ENCODE measurements at regions not wholly inside any gene's neighbourhood (a gene's known extent, or its start where the extent isn't known, plus 50 kb on each side); places are given as distances from the start of the nearest gene placed in this dataset.

GRCh38 chr7:54349229-54349628 is 192.9 kb upstream of the VSTM2A start:
- H3K4me3 Mint-ChIP-seq = no peak overlapping the region
- no peak for DNase-seq
- no peak overlapping the region for H3K27ac Mint-ChIP-seq
- H3K9me3 Mint-ChIP-seq = peaks cover 21 to 55% (median 40%) of the 10 kb centered on the region in 6 donors
- H3K36me3 Mint-ChIP-seq = peaks cover 0 to 5% (median 0%) of the 10 kb centered on the region in 3 donors
- H3K27me3 Mint-ChIP-seq (ENCODE audit: low read depth in 3 of 3) = peaks cover 0 to 2% (median 1%) of the 10 kb centered on the region in 3 donors
- no peaks in the 10 kb centered on the region for H3K4me1 Mint-ChIP-seq

- H3K36me3 Mint-ChIP-seq = peaks cover 0 to 5% (median 0%) of the 10 kb centered on the region in 3 donors
- H3K4me3 Mint-ChIP-seq = no peak overlapping the region
- peaks cover 18 to 41% (median 31%) of the 10 kb centered on the region in 6 donors for H3K9me3 Mint-ChIP-seq
Observed at GRCh38 chr7:54354436-54354835, 187.7 kb upstream of the VSTM2A start.

GRCh38 chr7:54355842-54356241 is 186.3 kb upstream of the VSTM2A start:
- Mint-ChIP-seq H3K4me1 (no peaks in the 10 kb centered on the region), H3K36me3 (peaks cover 0 to 5% (median 0%) of the 10 kb centered on the region in 3 donors), H3K4me3 (no peak overlapping the region), H3K9me3 (peaks cover 21 to 52% (median 35%) of the 10 kb centered on the region in 6 donors), H3K27ac (no peak overlapping the region), H3K27me3 (ENCODE audit: low read depth in 3 of 3) (peaks cover 0 to 2% (median 0%) of the 10 kb centered on the region in 3 donors)
- no peak for DNase-seq

More at GRCh38 chr7:54354436-54354835, 187.7 kb upstream of the VSTM2A start:
- Mint-ChIP-seq H3K27ac (no peak overlapping the region), H3K27me3 (ENCODE audit: low read depth in 3 of 3) (peaks cover 0 to 2% (median 0%) of the 10 kb centered on the region in 3 donors), H3K4me1 (no peaks in the 10 kb centered on the region)
- no peak for DNase-seq

GRCh38 chr7:54360075-54360840 is 181.9 kb upstream of the VSTM2A start:
- H3K4me3 Mint-ChIP-seq = no peak overlapping the region
- no peak overlapping the region for H3K27ac Mint-ChIP-seq
- no peaks in the 10 kb centered on the region for H3K36me3 Mint-ChIP-seq
- H3K9me3 Mint-ChIP-seq = peaks cover 22 to 54% (median 34%) of the 10 kb centered on the region in 6 donors
- H3K4me1 Mint-ChIP-seq = no peaks in the 10 kb centered on the region
- H3K27me3 Mint-ChIP-seq (ENCODE audit: low read depth in 3 of 3) = no peaks in the 10 kb centered on the region
- DNase-seq = no peak

GRCh38 chr7:54390565-54390964 is 151.6 kb upstream of the VSTM2A start:
- Mint-ChIP-seq H3K4me1 (no peaks in the 10 kb centered on the region), H3K4me3 (no peak overlapping the region), H3K9me3 (peaks cover 9 to 39% (median 27%) of the 10 kb centered on the region in 6 donors), H3K36me3 (no peaks in the 10 kb centered on the region), H3K27me3 (ENCODE audit: low read depth in 3 of 3) (no peaks in the 10 kb centered on the region), H3K27ac (no peak overlapping the region)
- DNase-seq = no peak

GRCh38 chr7:54392935-54393334 is 149.2 kb upstream of the VSTM2A start:
- H3K27ac Mint-ChIP-seq = no peak overlapping the region
- H3K4me1 Mint-ChIP-seq = no peaks in the 10 kb centered on the region
- no peaks in the 10 kb centered on the region for H3K27me3 Mint-ChIP-seq (ENCODE audit: low read depth in 3 of 3)
- no peak overlapping the region for H3K4me3 Mint-ChIP-seq
- no peaks in the 10 kb centered on the region for H3K36me3 Mint-ChIP-seq
- peaks cover 3 to 27% (median 16%) of the 10 kb centered on the region in 6 donors for H3K9me3 Mint-ChIP-seq
- DNase-seq = no peak

GRCh38 chr7:54394834-54395233 is 147.3 kb upstream of the VSTM2A start:
- Mint-ChIP-seq H3K36me3 (no peaks in the 10 kb centered on the region), H3K4me1 (no peaks in the 10 kb centered on the region), H3K27ac (no peak overlapping the region), H3K27me3 (ENCODE audit: low read depth in 3 of 3) (no peaks in the 10 kb centered on the region), H3K4me3 (no peak overlapping the region), H3K9me3 (peaks cover 3 to 38% (median 17%) of the 10 kb centered on the region in 6 donors)
- DNase-seq = no peak

GRCh38 chr7:54397836-54398612 is 144.2 kb upstream of the VSTM2A start:
- DNase-seq = no peak
- H3K9me3 Mint-ChIP-seq = peaks cover 3 to 33% (median 14%) of the 10 kb centered on the region in 6 donors
- no peak overlapping the region for H3K4me3 Mint-ChIP-seq
- H3K4me1 Mint-ChIP-seq = no peaks in the 10 kb centered on the region
- H3K27me3 Mint-ChIP-seq (ENCODE audit: low read depth in 3 of 3) = peaks cover 0 to 2% (median 1%) of the 10 kb centered on the region in 3 donors
- no peak overlapping the region for H3K27ac Mint-ChIP-seq
- H3K36me3 Mint-ChIP-seq = no peaks in the 10 kb centered on the region

GRCh38 chr7:54398863-54399262 is 143.3 kb upstream of the VSTM2A start:
- peaks cover 0 to 2% (median 1%) of the 10 kb centered on the region in 3 donors for H3K27me3 Mint-ChIP-seq (ENCODE audit: low read depth in 3 of 3)
- no peaks in the 10 kb centered on the region for H3K4me1 Mint-ChIP-seq
- H3K9me3 Mint-ChIP-seq = peaks cover 1 to 32% (median 14%) of the 10 kb centered on the region in 6 donors
- no peak for DNase-seq
- no peak overlapping the region for H3K4me3 Mint-ChIP-seq
- H3K27ac Mint-ChIP-seq = no peak overlapping the region
- no peaks in the 10 kb centered on the region for H3K36me3 Mint-ChIP-seq

GRCh38 chr7:54409917-54410316 is 132.3 kb upstream of the VSTM2A start:
- Mint-ChIP-seq H3K36me3 (peaks cover 0 to 5% (median 3%) of the 10 kb centered on the region in 3 donors), H3K27me3 (ENCODE audit: low read depth in 3 of 3) (no peaks in the 10 kb centered on the region), H3K4me3 (no peak overlapping the region), H3K9me3 (peaks cover 16 to 77% (median 47%) of the 10 kb centered on the region in 6 donors), H3K4me1 (no peaks in the 10 kb centered on the region), H3K27ac (no peak overlapping the region)
- no peak for DNase-seq

GRCh38 chr7:54416678-54417077 is 125.5 kb upstream of the VSTM2A start:
- Mint-ChIP-seq H3K9me3 (peaks cover 15 to 51% (median 35%) of the 10 kb centered on the region in 6 donors), H3K27me3 (ENCODE audit: low read depth in 3 of 3) (peaks cover 0 to 5% (median 1%) of the 10 kb centered on the region in 3 donors), H3K4me1 (no peaks in the 10 kb centered on the region), H3K4me3 (no peak overlapping the region), H3K36me3 (peaks cover 0 to 3% (median 0%) of the 10 kb centered on the region in 3 donors), H3K27ac (no peak overlapping the region)
- no peak for DNase-seq

- Mint-ChIP-seq H3K27me3 (ENCODE audit: low read depth in 3 of 3) (peaks cover 0 to 5% (median 1%) of the 10 kb centered on the region in 3 donors), H3K9me3 (peaks cover 17 to 43% (median 35%) of the 10 kb centered on the region in 6 donors), H3K27ac (no peak overlapping the region), H3K4me1 (no peaks in the 10 kb centered on the region), H3K36me3 (no peaks in the 10 kb centered on the region), H3K4me3 (no peak overlapping the region)
- no peak for DNase-seq
Observed at GRCh38 chr7:54419209-54419608, 123.0 kb upstream of the VSTM2A start.

GRCh38 chr7:54426406-54426805 is 115.8 kb upstream of the VSTM2A start:
- Mint-ChIP-seq H3K4me3 (no peak overlapping the region), H3K27ac (no peak overlapping the region), H3K36me3 (peaks cover 0 to 4% (median 4%) of the 10 kb centered on the region in 3 donors), H3K9me3 (peaks cover 18 to 48% (median 36%) of the 10 kb centered on the region in 6 donors), H3K4me1 (no peaks in the 10 kb centered on the region), H3K27me3 (ENCODE audit: low read depth in 3 of 3) (peaks cover 0 to 1% (median 0%) of the 10 kb centered on the region in 3 donors)
- no peak for DNase-seq

GRCh38 chr7:54429111-54429510 is 113.1 kb upstream of the VSTM2A start:
- peaks cover 14 to 39% (median 28%) of the 10 kb centered on the region in 6 donors for H3K9me3 Mint-ChIP-seq
- peaks cover 0 to 4% (median 4%) of the 10 kb centered on the region in 3 donors for H3K36me3 Mint-ChIP-seq
- no peak for DNase-seq
- H3K4me1 Mint-ChIP-seq = no peaks in the 10 kb centered on the region
- H3K27me3 Mint-ChIP-seq (ENCODE audit: low read depth in 3 of 3) = peaks cover 0 to 1% (median 0%) of the 10 kb centered on the region in 3 donors
- H3K27ac Mint-ChIP-seq = no peak overlapping the region
- no peak overlapping the region for H3K4me3 Mint-ChIP-seq

Measured in immature natural killer cell (primary cell).